SK-N-SH treated with all-trans-retinoic acid at 6 μM for 48 hours (cell line): ENCODE measurements at regions not wholly inside any gene's neighbourhood (a gene's known extent, or its start where the extent isn't known, plus 50 kb on each side); places are given as distances from the start of the nearest gene placed in this dataset.

Source experiments
- ATAC-seq: fragments of 200-7000 bp; cut with Tn5 transposase; 3 replicates; pipeline ENCODE4 v1.9.1; 2020; ENCODE audit warnings: mild to moderate bottlenecking, moderate library complexity
- ARNTL ChIP-seq: fragments of 450-650 bp; formaldehyde crosslinking; IDR thresholded peaks from 2 replicates; pipeline ENCODE4 v1.5.0; 2020; ENCODE audit warnings: low read depth, mild to moderate bottlenecking, moderate library complexity, borderline replicate concordance
- BACH2 ChIP-seq: fragments of 250-450 bp; sonication (Bioruptor Pico); IDR thresholded peaks from 2 replicates; pipeline ENCODE4 v1.9.0; 2021; ENCODE audit warnings: mild to moderate bottlenecking, borderline replicate concordance
- CSDC2 ChIP-seq: fragments of 250-450 bp; sonication (Bioruptor Pico); IDR thresholded peaks from 2 replicates; pipeline ENCODE4 v1.5.0; 2020; ENCODE audit warnings: mild to moderate bottlenecking, moderate library complexity
- ESRRG ChIP-seq: fragments of 250-450 bp; sonication (Bioruptor Pico); IDR thresholded peaks from 2 replicates; pipeline ENCODE4 v1.6.1; 2021; ENCODE audit warnings: mild to moderate bottlenecking
- GLIS3 ChIP-seq: fragments of 250-450 bp; sonication (Bioruptor Pico); IDR thresholded peaks from 2 replicates; pipeline ENCODE4 v1.5.0; 2020; ENCODE audit warnings: mild to moderate bottlenecking, moderate library complexity
- OSR1 ChIP-seq: fragments of 250-450 bp; sonication (Bioruptor Pico); IDR thresholded peaks from 2 replicates; pipeline ENCODE4 v1.8.0; 2022; ENCODE audit warnings: moderate library complexity, mild to moderate bottlenecking, inconsistent platforms
- PPARA ChIP-seq: fragments of 250-450 bp; sonication (Bioruptor Pico); IDR thresholded peaks from 2 replicates; pipeline ENCODE4 v1.5.0; 2020; ENCODE audit warnings: mild to moderate bottlenecking, borderline replicate concordance
- RARB ChIP-seq: fragments of 250-450 bp; sonication (Bioruptor Pico); IDR thresholded peaks from 2 replicates; pipeline ENCODE4 v1.8.0; 2021; ENCODE audit warnings: mild to moderate bottlenecking, moderate library complexity
- SNAI2 ChIP-seq: fragments of 250-450 bp; sonication (Bioruptor Pico); IDR thresholded peaks from 2 replicates; pipeline ENCODE4 v1.5.0; 2020; ENCODE audit warnings: mild to moderate bottlenecking, moderate library complexity
- TCF4 ChIP-seq: fragments of 250-450 bp; sonication (Bioruptor Pico); IDR thresholded peaks from 2 replicates; pipeline ENCODE4 v1.8.0; 2021; ENCODE audit warnings: mild to moderate bottlenecking, moderate library complexity, borderline replicate concordance
- TOX ChIP-seq: fragments of 250-450 bp; sonication (Bioruptor Pico); IDR thresholded peaks from 2 replicates; pipeline ENCODE4 v1.8.0; 2021; ENCODE audit warnings: mild to moderate bottlenecking, moderate library complexity, borderline replicate concordance
- ZC3H10 ChIP-seq: fragments of 250-450 bp; sonication (Bioruptor Pico); IDR thresholded peaks from 2 replicates; pipeline ENCODE4 v1.5.1; 2021; ENCODE audit warnings: mild to moderate bottlenecking, moderate library complexity
- ZFP3 ChIP-seq: fragments of 250-450 bp; sonication (Bioruptor Pico); IDR thresholded peaks from 2 replicates; pipeline ENCODE4 v1.5.0; 2020; ENCODE audit warnings: mild to moderate bottlenecking, moderate library complexity
- ZFP30 ChIP-seq: fragments of 450-650 bp; formaldehyde crosslinking; IDR thresholded peaks from 2 replicates; pipeline ENCODE4 v1.5.0; 2022; ENCODE audit warnings: mild to moderate bottlenecking, moderate library complexity
- ZNF565 ChIP-seq: fragments of 450-650 bp; formaldehyde crosslinking; conservative IDR thresholded peaks from 2 replicates; pipeline ENCODE4 v1.5.0; 2020; ENCODE audit warnings: low read depth, mild to moderate bottlenecking, moderate library complexity
- ZNF70 ChIP-seq: fragments of 450-650 bp; formaldehyde crosslinking; IDR thresholded peaks from 2 replicates; pipeline ENCODE4 v1.5.0; 2020; ENCODE audit warnings: mild to moderate bottlenecking, moderate library complexity
- ZNF8 ChIP-seq: fragments of 450-650 bp; formaldehyde crosslinking; IDR thresholded peaks from 2 replicates; pipeline ENCODE4 v1.5.0; 2020; ENCODE audit warnings: mild to moderate bottlenecking, moderate library complexity
- TF ChIP-seq, protein P1 (sequence below): fragments of 250-450 bp; sonication (Bioruptor Pico); IDR thresholded peaks from 2 replicates; pipeline ENCODE4 v1.5.1; 2020; ENCODE audit warnings: low read depth, mild to moderate bottlenecking, moderate library complexity
- TF ChIP-seq, protein P2 (sequence below): fragments of 250-450 bp; sonication (Bioruptor Pico); IDR thresholded peaks from 2 replicates; pipeline ENCODE4 v1.5.1; 2021; ENCODE audit warnings: mild to moderate bottlenecking, moderate library complexity
- TF ChIP-seq, protein P3 (sequence below): fragments of 250-450 bp; sonication (Bioruptor Pico); IDR thresholded peaks from 2 replicates; pipeline ENCODE4 v1.8.0; 2021; ENCODE audit warnings: low read depth, mild to moderate bottlenecking, moderate library complexity, borderline replicate concordance
- TF ChIP-seq, protein P4 (sequence below): fragments of 250-450 bp; sonication (Bioruptor Pico); IDR thresholded peaks from 2 replicates; pipeline ENCODE4 v1.5.0; 2020; ENCODE audit warnings: mild to moderate bottlenecking, moderate library complexity
- TF ChIP-seq, protein P5 (sequence below): fragments of 250-450 bp; sonication (Bioruptor Pico); IDR thresholded peaks from 2 replicates; pipeline ENCODE4 v1.8.0; 2020; ENCODE audit warnings: mild to moderate bottlenecking, moderate library complexity, borderline replicate concordance

DNA sequence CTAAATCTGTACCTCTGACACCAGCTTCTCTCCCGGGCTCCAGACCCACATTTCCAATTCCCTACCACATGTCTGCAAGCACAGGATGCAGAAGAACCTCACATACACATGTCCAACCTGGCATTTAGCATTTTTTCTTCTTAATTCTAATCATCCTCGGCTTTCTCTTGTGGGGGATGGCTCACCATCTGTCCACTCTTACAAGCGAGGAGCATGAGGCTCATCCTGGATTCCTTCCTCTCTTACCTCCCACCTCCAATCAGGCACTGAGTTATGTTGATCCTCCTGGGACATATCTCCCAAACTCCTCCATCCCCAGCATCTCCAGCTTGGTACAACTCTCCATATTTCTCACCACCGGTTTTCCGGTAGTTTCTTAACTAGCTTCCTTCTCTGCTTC is 149.8 kb upstream of the LARGE1 start:
- ATAC-seq, result no peak
- TF ChIP-seq, protein P1, sequence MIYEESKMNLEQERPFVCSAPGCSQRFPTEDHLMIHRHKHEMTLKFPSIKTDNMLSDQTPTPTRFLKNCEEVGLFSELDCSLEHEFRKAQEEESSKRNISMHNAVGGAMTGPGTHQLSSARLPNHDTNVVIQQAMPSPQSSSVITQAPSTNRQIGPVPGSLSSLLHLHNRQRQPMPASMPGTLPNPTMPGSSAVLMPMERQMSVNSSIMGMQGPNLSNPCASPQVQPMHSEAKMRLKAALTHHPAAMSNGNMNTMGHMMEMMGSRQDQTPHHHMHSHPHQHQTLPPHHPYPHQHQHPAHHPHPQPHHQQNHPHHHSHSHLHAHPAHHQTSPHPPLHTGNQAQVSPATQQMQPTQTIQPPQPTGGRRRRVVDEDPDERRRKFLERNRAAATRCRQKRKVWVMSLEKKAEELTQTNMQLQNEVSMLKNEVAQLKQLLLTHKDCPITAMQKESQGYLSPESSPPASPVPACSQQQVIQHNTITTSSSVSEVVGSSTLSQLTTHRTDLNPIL, result no peak
- TF ChIP-seq PPARA (CRISPR knock-in tag), result no peak
- TF ChIP-seq ZNF565 (CRISPR knock-in tag), result no peak
- no peak for TF ChIP-seq ZFP30
- no peak for TF ChIP-seq BACH2 (CRISPR knock-in tag)
- TF ChIP-seq, all 23 proteins: peak for 0

DNA sequence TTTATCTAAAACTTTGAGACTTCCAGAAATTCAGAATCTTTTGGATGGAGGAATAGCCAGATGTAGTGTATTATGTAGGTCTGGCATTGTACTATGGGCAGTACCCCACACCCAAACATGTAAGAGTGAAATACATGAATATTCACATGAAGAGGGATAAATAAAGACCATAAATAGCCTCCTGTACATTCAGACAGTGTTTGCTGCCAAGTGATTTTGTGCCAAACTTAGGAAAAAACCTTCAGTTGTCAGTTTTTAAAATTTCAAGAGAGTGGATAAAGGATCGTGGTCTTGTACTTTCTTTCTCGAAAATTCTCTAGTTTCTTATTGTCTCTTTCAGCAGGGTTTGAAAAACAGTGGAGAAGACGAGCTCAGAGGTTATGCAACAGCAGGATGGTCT is 150.3 kb upstream of the LARGE1 start:
- no peak for ATAC-seq
- TF ChIP-seq, protein P2, sequence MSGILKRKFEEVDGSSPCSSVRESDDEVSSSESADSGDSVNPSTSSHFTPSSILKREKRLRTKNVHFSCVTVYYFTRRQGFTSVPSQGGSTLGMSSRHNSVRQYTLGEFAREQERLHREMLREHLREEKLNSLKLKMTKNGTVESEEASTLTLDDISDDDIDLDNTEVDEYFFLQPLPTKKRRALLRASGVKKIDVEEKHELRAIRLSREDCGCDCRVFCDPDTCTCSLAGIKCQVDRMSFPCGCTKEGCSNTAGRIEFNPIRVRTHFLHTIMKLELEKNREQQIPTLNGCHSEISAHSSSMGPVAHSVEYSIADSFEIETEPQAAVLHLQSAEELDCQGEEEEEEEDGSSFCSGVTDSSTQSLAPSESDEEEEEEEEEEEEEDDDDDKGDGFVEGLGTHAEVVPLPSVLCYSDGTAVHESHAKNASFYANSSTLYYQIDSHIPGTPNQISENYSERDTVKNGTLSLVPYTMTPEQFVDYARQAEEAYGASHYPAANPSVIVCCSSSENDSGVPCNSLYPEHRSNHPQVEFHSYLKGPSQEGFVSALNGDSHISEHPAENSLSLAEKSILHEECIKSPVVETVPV (CRISPR knock-in tag), result no peak
- no peak for TF ChIP-seq ARNTL
- no peak for TF ChIP-seq CSDC2 (CRISPR knock-in tag)
- no peak for TF ChIP-seq ESRRG (CRISPR knock-in tag)
- no peak for TF ChIP-seq GLIS3 (CRISPR knock-in tag)
- no peak for TF ChIP-seq RARB
- TF ChIP-seq TOX, result no peak
- TF ChIP-seq, protein P3, sequence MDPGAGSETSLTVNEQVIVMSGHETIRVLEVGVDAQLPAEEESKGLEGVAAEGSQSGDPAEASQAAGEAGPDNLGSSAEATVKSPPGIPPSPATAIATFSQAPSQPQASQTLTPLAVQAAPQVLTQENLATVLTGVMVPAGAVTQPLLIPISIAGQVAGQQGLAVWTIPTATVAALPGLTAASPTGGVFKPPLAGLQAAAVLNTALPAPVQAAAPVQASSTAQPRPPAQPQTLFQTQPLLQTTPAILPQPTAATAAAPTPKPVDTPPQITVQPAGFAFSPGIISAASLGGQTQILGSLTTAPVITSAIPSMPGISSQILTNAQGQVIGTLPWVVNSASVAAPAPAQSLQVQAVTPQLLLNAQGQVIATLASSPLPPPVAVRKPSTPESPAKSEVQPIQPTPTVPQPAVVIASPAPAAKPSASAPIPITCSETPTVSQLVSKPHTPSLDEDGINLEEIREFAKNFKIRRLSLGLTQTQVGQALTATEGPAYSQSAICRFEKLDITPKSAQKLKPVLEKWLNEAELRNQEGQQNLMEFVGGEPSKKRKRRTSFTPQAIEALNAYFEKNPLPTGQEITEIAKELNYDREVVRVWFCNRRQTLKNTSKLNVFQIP, result no peak
- TF ChIP-seq, protein P4, sequence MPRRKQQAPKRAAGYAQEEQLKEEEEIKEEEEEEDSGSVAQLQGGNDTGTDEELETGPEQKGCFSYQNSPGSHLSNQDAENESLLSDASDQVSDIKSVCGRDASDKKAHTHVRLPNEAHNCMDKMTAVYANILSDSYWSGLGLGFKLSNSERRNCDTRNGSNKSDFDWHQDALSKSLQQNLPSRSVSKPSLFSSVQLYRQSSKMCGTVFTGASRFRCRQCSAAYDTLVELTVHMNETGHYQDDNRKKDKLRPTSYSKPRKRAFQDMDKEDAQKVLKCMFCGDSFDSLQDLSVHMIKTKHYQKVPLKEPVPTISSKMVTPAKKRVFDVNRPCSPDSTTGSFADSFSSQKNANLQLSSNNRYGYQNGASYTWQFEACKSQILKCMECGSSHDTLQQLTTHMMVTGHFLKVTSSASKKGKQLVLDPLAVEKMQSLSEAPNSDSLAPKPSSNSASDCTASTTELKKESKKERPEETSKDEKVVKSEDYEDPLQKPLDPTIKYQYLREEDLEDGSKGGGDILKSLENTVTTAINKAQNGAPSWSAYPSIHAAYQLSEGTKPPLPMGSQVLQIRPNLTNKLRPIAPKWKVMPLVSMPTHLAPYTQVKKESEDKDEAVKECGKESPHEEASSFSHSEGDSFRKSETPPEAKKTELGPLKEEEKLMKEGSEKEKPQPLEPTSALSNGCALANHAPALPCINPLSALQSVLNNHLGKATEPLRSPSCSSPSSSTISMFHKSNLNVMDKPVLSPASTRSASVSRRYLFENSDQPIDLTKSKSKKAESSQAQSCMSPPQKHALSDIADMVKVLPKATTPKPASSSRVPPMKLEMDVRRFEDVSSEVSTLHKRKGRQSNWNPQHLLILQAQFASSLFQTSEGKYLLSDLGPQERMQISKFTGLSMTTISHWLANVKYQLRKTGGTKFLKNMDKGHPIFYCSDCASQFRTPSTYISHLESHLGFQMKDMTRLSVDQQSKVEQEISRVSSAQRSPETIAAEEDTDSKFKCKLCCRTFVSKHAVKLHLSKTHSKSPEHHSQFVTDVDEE, result no peak
- TF ChIP-seq PPARA (CRISPR knock-in tag), result no peak
- no peak for TF ChIP-seq ZNF8 (CRISPR knock-in tag)
- TF ChIP-seq BACH2 (CRISPR knock-in tag), result no peak
- no peak for TF ChIP-seq ZFP30
- no peak for TF ChIP-seq ZC3H10
- TF ChIP-seq, protein P1, result no peak
- TF ChIP-seq, protein P5, sequence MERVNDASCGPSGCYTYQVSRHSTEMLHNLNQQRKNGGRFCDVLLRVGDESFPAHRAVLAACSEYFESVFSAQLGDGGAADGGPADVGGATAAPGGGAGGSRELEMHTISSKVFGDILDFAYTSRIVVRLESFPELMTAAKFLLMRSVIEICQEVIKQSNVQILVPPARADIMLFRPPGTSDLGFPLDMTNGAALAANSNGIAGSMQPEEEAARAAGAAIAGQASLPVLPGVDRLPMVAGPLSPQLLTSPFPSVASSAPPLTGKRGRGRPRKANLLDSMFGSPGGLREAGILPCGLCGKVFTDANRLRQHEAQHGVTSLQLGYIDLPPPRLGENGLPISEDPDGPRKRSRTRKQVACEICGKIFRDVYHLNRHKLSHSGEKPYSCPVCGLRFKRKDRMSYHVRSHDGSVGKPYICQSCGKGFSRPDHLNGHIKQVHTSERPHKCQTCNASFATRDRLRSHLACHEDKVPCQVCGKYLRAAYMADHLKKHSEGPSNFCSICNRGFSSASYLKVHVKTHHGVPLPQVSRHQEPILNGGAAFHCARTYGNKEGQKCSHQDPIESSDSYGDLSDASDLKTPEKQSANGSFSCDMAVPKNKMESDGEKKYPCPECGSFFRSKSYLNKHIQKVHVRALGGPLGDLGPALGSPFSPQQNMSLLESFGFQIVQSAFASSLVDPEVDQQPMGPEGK (CRISPR knock-in tag), result no peak
- no peak for TF ChIP-seq SNAI2 (CRISPR knock-in tag)
- TF ChIP-seq TCF4, result no peak
- TF ChIP-seq OSR1 (CRISPR knock-in tag), result no peak

DNA sequence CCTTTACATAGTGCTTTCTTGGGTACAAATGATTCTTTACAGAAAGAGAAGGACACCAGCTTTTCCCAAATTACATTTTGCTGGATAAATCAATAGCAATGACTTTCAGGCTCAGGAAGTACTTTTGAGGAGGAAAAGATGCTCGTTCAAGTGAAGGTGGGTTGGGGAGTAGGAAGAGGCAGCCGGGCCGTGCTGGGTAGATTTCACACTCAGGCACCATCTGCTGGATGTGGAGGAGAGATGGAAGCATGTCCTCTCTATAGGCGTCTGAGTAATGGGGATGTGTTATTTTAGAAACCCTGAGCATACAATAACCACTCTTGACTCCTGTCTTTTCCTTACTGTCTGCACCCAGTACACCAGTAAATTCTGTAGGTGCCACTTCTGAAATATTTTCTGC is 152.3 kb upstream of the LARGE1 start:
- no peak for ATAC-seq
- no peak for TF ChIP-seq ESRRG (CRISPR knock-in tag)
- no peak for TF ChIP-seq BACH2 (CRISPR knock-in tag)
- TF ChIP-seq ZC3H10, result no peak
- TF ChIP-seq, protein P4, result no peak
- TF ChIP-seq CSDC2 (CRISPR knock-in tag), result no peak
- TF ChIP-seq TCF4, result no peak
- TF ChIP-seq ZNF70 (CRISPR knock-in tag), result no peak
- TF ChIP-seq, protein P2 (CRISPR knock-in tag), result no peak
- no peak for TF ChIP-seq OSR1 (CRISPR knock-in tag)
- no peak for TF ChIP-seq RARB
- no peak for TF ChIP-seq ZFP3 (CRISPR knock-in tag)
- no peak for TF ChIP-seq TOX
